ENCODE measurements at regions not wholly inside any gene's neighbourhood (a gene's known extent, or its start where the extent isn't known, plus 50 kb on each side); places are given as distances from the start of the nearest gene placed in this dataset.

DNA sequence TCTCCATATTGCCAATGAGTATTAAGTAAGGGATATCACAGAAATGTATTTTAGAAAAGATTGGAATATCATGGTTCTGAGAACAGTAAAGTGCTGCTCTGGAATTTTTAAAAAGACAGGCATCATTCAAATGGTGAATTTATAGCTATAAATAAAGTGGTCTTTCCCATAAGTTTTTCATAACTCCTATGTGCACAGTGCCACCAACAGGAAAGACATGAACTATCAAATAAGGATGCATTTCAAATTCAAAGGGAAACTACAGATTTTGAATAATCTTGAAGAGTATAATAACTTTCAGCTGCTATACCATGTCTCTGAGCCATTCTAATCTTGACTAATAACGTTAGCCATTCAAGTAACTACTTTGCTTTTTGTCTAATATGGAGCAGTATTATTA is 456.8 kb upstream of the GJE1 start:
- in situ Hi-C loops (cut with HindIII; ENCODE audit: low sequenced_read_pairs): loop anchor here (25.0 kb wide), 1 partner anchor 436 kb away; no protein-coding TSS in a partner anchor
- no peak overlapping the region for H3K4me3 ChIP-seq (ENCODE audit: low read depth, low read length)
- DNase-seq (ENCODE audit: low read depth): no peak
- peak; percentile 13 for TF ChIP-seq CTCF (IDR thresholded peaks at IDR 0.05; ENCODE audit: low read depth, low read length, missing control alignments)

DNA sequence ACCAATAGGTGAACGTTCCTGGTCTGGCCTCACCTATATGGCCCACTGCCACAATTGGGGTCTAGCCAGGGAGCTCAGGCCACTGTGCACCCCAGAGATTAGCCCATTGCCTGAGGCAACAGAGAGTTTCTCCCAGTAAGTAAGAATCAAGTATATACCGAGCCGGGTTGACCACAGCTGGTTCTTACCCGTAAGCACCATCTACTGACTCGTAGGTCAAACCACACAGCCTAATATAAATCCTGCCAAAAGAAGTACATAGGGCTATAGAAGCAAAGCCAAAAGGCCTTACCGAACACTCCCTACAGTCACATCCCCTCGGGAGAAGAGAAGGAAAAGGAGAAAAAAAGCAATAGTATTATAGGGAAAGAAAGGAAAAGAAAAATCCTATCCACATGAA is 463.6 kb upstream of the GJE1 start:
- in situ Hi-C loops (cut with HindIII; ENCODE audit: low sequenced_read_pairs): no loop called here
- H3K4me3 ChIP-seq (ENCODE audit: low read depth, low read length): no peak overlapping the region
- DNase-seq (ENCODE audit: low read depth): no peak
- no peak for TF ChIP-seq CTCF (IDR thresholded peaks at IDR 0.05; ENCODE audit: low read depth, low read length, missing control alignments)

GRCh38 chr6:141667580-141668309 is 465.0 kb upstream of the GJE1 start:
- DNase-seq (ENCODE audit: low read depth): no peak
- in situ Hi-C loops (cut with HindIII; ENCODE audit: low sequenced_read_pairs): no loop called here
- no peak overlapping the region for H3K4me3 ChIP-seq (ENCODE audit: low read depth, low read length)
- TF ChIP-seq CTCF (IDR thresholded peaks at IDR 0.05; ENCODE audit: low read depth, low read length, missing control alignments): no peak

GRCh38 chr6:141666187-141666586 is 466.5 kb upstream of the GJE1 start:
- TF ChIP-seq CTCF (IDR thresholded peaks at IDR 0.05; ENCODE audit: low read depth, low read length, missing control alignments): no peak
- DNase-seq (ENCODE audit: low read depth): no peak
- H3K4me3 ChIP-seq (ENCODE audit: low read depth, low read length): no peak overlapping the region
- in situ Hi-C loops (cut with HindIII; ENCODE audit: low sequenced_read_pairs): no loop called here

- in situ Hi-C loops (cut with HindIII; ENCODE audit: low sequenced_read_pairs): no loop called here
- DNase-seq (ENCODE audit: low read depth): no peak
- H3K4me3 ChIP-seq (ENCODE audit: low read depth, low read length): no peak overlapping the region
- no peak for TF ChIP-seq CTCF (IDR thresholded peaks at IDR 0.05; ENCODE audit: low read depth, low read length, missing control alignments)
These were observed 468.0 kb upstream of the GJE1 start for GRCh38 chr6:141664744-141665143.

GRCh38 chr6:141659582-141659981 is 473.1 kb upstream of the GJE1 start:
- TF ChIP-seq CTCF (IDR thresholded peaks at IDR 0.05; ENCODE audit: low read depth, low read length, missing control alignments): no peak
- in situ Hi-C loops (cut with HindIII; ENCODE audit: low sequenced_read_pairs): no loop called here
- H3K4me3 ChIP-seq (ENCODE audit: low read depth, low read length): no peak overlapping the region
- no peak for DNase-seq (ENCODE audit: low read depth)
